COR-L47 (cell line): ENCODE measurements at regions not wholly inside any gene's neighbourhood (a gene's known extent, or its start where the extent isn't known, plus 50 kb on each side); places are given as distances from the start of the nearest gene placed in this dataset.

Experiments used
- DNase-seq: peaks from one replicate; lab custom pipeline; 2025; lab: John Stamatoyannopoulos, UW

- peak; percentile 16 for DNase-seq
These were observed 84.5 kb upstream of the FYN start for GRCh38 chr6:111957623-111958315.

GRCh38 chr6:111958534-111958933, 85.3 kb upstream of the FYN start:
- DNase-seq = no peak

- DNase-seq = no peak
These were observed 86.5 kb upstream of the FYN start for GRCh38 chr6:111959766-111960165.

- DNase-seq = no peak
These were observed 86.8 kb upstream of the CCN6 start for GRCh38 chr6:111967131-111967530.

GRCh38 chr6:111970426-111970825, 83.5 kb upstream of the CCN6 start:
- DNase-seq = no peak

GRCh38 chr6:111971181-111971841, 82.6 kb upstream of the CCN6 start:
- no peak for DNase-seq

GRCh38 chr6:111971866-111972532, 81.9 kb upstream of the CCN6 start:
- no peak for DNase-seq

- DNase-seq = no peak
These were observed 81.2 kb upstream of the CCN6 start for GRCh38 chr6:111972745-111973117.

GRCh38 chr6:111973118-111973761, 80.7 kb upstream of the CCN6 start:
- DNase-seq = no peak

GRCh38 chr6:111973927-111974639, 79.8 kb upstream of the CCN6 start:
- DNase-seq = no peak

GRCh38 chr6:111975466-111975865, 78.4 kb upstream of the CCN6 start:
- no peak for DNase-seq

- DNase-seq = no peak
These were observed 77.8 kb upstream of the CCN6 start for GRCh38 chr6:111976139-111976538.

- DNase-seq = no peak
These were observed 75.3 kb upstream of the CCN6 start for GRCh38 chr6:111978532-111979149.

GRCh38 chr6:111979633-111980032, 74.3 kb upstream of the CCN6 start:
- DNase-seq = no peak

- no peak for DNase-seq
These were observed 73.8 kb upstream of the CCN6 start for GRCh38 chr6:111980143-111980542.

- DNase-seq = no peak
These were observed 72.7 kb upstream of the CCN6 start for GRCh38 chr6:111980971-111981840.

- DNase-seq = no peak
These were observed 71.2 kb upstream of the CCN6 start for GRCh38 chr6:111982681-111983080.

GRCh38 chr6:111983193-111983592, 70.7 kb upstream of the CCN6 start:
- DNase-seq = no peak

GRCh38 chr6:111984081-111984480, 69.8 kb upstream of the CCN6 start:
- no peak for DNase-seq

GRCh38 chr6:111984516-111985201, 69.2 kb upstream of the CCN6 start:
- DNase-seq = no peak
